SK-N-SH treated with all-trans-retinoic acid at 6 μM for 48 hours (cell line): ENCODE measurements at regions not wholly inside any gene's neighbourhood (a gene's known extent, or its start where the extent isn't known, plus 50 kb on each side); places are given as distances from the start of the nearest gene placed in this dataset.

ENCODE experiments used
- ATAC-seq: fragments of 200-7000 bp; cut with Tn5 transposase; 3 replicates; pipeline ENCODE4 v1.9.1; 2020; ENCODE audit warnings: mild to moderate bottlenecking, moderate library complexity
- ARNTL ChIP-seq: fragments of 450-650 bp; formaldehyde crosslinking; IDR thresholded peaks from 2 replicates; pipeline ENCODE4 v1.5.0; 2020; ENCODE audit warnings: low read depth, mild to moderate bottlenecking, moderate library complexity, borderline replicate concordance
- BACH2 ChIP-seq: fragments of 250-450 bp; sonication (Bioruptor Pico); IDR thresholded peaks from 2 replicates; pipeline ENCODE4 v1.9.0; 2021; ENCODE audit warnings: mild to moderate bottlenecking, borderline replicate concordance
- CSDC2 ChIP-seq: fragments of 250-450 bp; sonication (Bioruptor Pico); IDR thresholded peaks from 2 replicates; pipeline ENCODE4 v1.5.0; 2020; ENCODE audit warnings: mild to moderate bottlenecking, moderate library complexity
- ESRRG ChIP-seq: fragments of 250-450 bp; sonication (Bioruptor Pico); IDR thresholded peaks from 2 replicates; pipeline ENCODE4 v1.6.1; 2021; ENCODE audit warnings: mild to moderate bottlenecking
- GLIS3 ChIP-seq: fragments of 250-450 bp; sonication (Bioruptor Pico); IDR thresholded peaks from 2 replicates; pipeline ENCODE4 v1.5.0; 2020; ENCODE audit warnings: mild to moderate bottlenecking, moderate library complexity
- ISL1 ChIP-seq: fragments of 250-450 bp; sonication (Bioruptor Pico); IDR thresholded peaks from 2 replicates; pipeline ENCODE4 v2.1.2; 2022; ENCODE audit warnings: mild to moderate bottlenecking, moderate library complexity
- OSR1 ChIP-seq: fragments of 250-450 bp; sonication (Bioruptor Pico); IDR thresholded peaks from 2 replicates; pipeline ENCODE4 v1.8.0; 2022; ENCODE audit warnings: moderate library complexity, mild to moderate bottlenecking, inconsistent platforms
- PPARA ChIP-seq: fragments of 250-450 bp; sonication (Bioruptor Pico); IDR thresholded peaks from 2 replicates; pipeline ENCODE4 v1.5.0; 2020; ENCODE audit warnings: mild to moderate bottlenecking, borderline replicate concordance
- RARB ChIP-seq: fragments of 250-450 bp; sonication (Bioruptor Pico); IDR thresholded peaks from 2 replicates; pipeline ENCODE4 v1.8.0; 2021; ENCODE audit warnings: mild to moderate bottlenecking, moderate library complexity
- SNAI2 ChIP-seq: fragments of 250-450 bp; sonication (Bioruptor Pico); IDR thresholded peaks from 2 replicates; pipeline ENCODE4 v1.5.0; 2020; ENCODE audit warnings: mild to moderate bottlenecking, moderate library complexity
- TCF4 ChIP-seq: fragments of 250-450 bp; sonication (Bioruptor Pico); IDR thresholded peaks from 2 replicates; pipeline ENCODE4 v1.8.0; 2021; ENCODE audit warnings: mild to moderate bottlenecking, moderate library complexity, borderline replicate concordance
- TOX ChIP-seq: fragments of 250-450 bp; sonication (Bioruptor Pico); IDR thresholded peaks from 2 replicates; pipeline ENCODE4 v1.8.0; 2021; ENCODE audit warnings: mild to moderate bottlenecking, moderate library complexity, borderline replicate concordance
- ZC3H10 ChIP-seq: fragments of 250-450 bp; sonication (Bioruptor Pico); IDR thresholded peaks from 2 replicates; pipeline ENCODE4 v1.5.1; 2021; ENCODE audit warnings: mild to moderate bottlenecking, moderate library complexity
- ZFP3 ChIP-seq: fragments of 250-450 bp; sonication (Bioruptor Pico); IDR thresholded peaks from 2 replicates; pipeline ENCODE4 v1.5.0; 2020; ENCODE audit warnings: mild to moderate bottlenecking, moderate library complexity
- ZFP30 ChIP-seq: fragments of 450-650 bp; formaldehyde crosslinking; IDR thresholded peaks from 2 replicates; pipeline ENCODE4 v1.5.0; 2022; ENCODE audit warnings: mild to moderate bottlenecking, moderate library complexity
- ZNF565 ChIP-seq: fragments of 450-650 bp; formaldehyde crosslinking; conservative IDR thresholded peaks from 2 replicates; pipeline ENCODE4 v1.5.0; 2020; ENCODE audit warnings: low read depth, mild to moderate bottlenecking, moderate library complexity
- ZNF70 ChIP-seq: fragments of 450-650 bp; formaldehyde crosslinking; IDR thresholded peaks from 2 replicates; pipeline ENCODE4 v1.5.0; 2020; ENCODE audit warnings: mild to moderate bottlenecking, moderate library complexity
- ZNF8 ChIP-seq: fragments of 450-650 bp; formaldehyde crosslinking; IDR thresholded peaks from 2 replicates; pipeline ENCODE4 v1.5.0; 2020; ENCODE audit warnings: mild to moderate bottlenecking, moderate library complexity
- TF ChIP-seq, protein P1 (sequence below): fragments of 250-450 bp; sonication (Bioruptor Pico); IDR thresholded peaks from 2 replicates; pipeline ENCODE4 v1.8.0; 2020; ENCODE audit warnings: mild to moderate bottlenecking, moderate library complexity, borderline replicate concordance
- TF ChIP-seq, protein P2 (sequence below): fragments of 250-450 bp; sonication (Bioruptor Pico); IDR thresholded peaks from 2 replicates; pipeline ENCODE4 v1.5.1; 2021; ENCODE audit warnings: mild to moderate bottlenecking, moderate library complexity
- TF ChIP-seq, protein P3 (sequence below): fragments of 250-450 bp; sonication (Bioruptor Pico); IDR thresholded peaks from 2 replicates; pipeline ENCODE4 v1.5.1; 2020; ENCODE audit warnings: low read depth, mild to moderate bottlenecking, moderate library complexity
- TF ChIP-seq, protein P4 (sequence below): fragments of 250-450 bp; sonication (Bioruptor Pico); IDR thresholded peaks from 2 replicates; pipeline ENCODE4 v1.8.0; 2021; ENCODE audit warnings: low read depth, mild to moderate bottlenecking, moderate library complexity, borderline replicate concordance
- TF ChIP-seq, protein P5 (sequence below): fragments of 250-450 bp; sonication (Bioruptor Pico); IDR thresholded peaks from 2 replicates; pipeline ENCODE4 v1.5.0; 2020; ENCODE audit warnings: mild to moderate bottlenecking, moderate library complexity

DNA sequence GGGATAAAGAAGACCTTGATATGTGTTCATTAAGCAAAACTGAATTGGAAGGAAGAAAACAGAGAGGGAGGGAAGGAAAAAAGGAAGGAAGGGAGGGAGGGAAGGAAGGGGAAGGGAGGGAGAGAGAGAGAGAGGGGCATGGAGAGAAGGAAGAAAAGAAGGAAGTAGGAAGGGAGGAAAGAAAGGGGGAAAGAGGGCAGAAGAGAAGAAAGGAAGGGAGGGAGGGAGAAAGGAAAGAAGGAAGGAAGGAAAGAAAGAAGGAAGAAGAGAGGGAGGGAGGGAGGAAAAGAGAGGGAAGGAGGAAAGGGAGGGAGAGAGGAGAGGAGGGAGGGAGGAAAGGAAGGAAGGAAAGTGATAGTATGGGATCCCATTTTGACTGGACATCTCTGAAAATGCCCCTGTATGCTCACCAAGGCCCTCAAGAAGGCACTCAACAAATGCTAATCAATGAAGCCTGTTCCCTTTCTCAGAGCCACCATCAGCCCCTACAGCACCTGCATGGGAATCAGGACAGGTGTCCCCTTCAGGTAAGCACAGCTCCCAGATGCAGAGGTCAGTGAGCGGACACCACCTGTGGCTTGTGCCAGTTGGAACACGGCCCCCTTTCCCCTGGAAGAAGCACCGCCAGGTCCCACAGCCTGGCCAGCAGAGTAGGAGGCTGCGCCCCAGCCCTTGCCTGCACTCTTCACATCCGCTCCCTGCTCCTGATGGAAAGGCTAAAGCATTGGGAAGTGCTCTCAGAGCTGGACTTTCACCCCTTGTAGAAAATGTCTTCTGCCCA lies 161.4 kb upstream of the DIO3 start:
- TF ChIP-seq ISL1 (CRISPR knock-in tag) (no peak), ZNF565 (CRISPR knock-in tag) (no peak), TCF4 (no peak), ZFP3 (CRISPR knock-in tag) (no peak), OSR1 (CRISPR knock-in tag) (no peak), CSDC2 (CRISPR knock-in tag) (no peak), PPARA (CRISPR knock-in tag) (no peak), ZNF70 (no peak), GLIS3 (CRISPR knock-in tag) (no peak), BACH2 (CRISPR knock-in tag) (no peak), ZC3H10 (CRISPR knock-in tag) (no peak), ZFP30 (CRISPR knock-in tag) (no peak), TOX (CRISPR knock-in tag) (no peak), ARNTL (no peak)
- TF ChIP-seq, protein P1, sequence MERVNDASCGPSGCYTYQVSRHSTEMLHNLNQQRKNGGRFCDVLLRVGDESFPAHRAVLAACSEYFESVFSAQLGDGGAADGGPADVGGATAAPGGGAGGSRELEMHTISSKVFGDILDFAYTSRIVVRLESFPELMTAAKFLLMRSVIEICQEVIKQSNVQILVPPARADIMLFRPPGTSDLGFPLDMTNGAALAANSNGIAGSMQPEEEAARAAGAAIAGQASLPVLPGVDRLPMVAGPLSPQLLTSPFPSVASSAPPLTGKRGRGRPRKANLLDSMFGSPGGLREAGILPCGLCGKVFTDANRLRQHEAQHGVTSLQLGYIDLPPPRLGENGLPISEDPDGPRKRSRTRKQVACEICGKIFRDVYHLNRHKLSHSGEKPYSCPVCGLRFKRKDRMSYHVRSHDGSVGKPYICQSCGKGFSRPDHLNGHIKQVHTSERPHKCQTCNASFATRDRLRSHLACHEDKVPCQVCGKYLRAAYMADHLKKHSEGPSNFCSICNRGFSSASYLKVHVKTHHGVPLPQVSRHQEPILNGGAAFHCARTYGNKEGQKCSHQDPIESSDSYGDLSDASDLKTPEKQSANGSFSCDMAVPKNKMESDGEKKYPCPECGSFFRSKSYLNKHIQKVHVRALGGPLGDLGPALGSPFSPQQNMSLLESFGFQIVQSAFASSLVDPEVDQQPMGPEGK (CRISPR knock-in tag), result no peak
- TF ChIP-seq, protein P2, sequence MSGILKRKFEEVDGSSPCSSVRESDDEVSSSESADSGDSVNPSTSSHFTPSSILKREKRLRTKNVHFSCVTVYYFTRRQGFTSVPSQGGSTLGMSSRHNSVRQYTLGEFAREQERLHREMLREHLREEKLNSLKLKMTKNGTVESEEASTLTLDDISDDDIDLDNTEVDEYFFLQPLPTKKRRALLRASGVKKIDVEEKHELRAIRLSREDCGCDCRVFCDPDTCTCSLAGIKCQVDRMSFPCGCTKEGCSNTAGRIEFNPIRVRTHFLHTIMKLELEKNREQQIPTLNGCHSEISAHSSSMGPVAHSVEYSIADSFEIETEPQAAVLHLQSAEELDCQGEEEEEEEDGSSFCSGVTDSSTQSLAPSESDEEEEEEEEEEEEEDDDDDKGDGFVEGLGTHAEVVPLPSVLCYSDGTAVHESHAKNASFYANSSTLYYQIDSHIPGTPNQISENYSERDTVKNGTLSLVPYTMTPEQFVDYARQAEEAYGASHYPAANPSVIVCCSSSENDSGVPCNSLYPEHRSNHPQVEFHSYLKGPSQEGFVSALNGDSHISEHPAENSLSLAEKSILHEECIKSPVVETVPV (CRISPR knock-in tag), result no peak
- TF ChIP-seq, protein P3, sequence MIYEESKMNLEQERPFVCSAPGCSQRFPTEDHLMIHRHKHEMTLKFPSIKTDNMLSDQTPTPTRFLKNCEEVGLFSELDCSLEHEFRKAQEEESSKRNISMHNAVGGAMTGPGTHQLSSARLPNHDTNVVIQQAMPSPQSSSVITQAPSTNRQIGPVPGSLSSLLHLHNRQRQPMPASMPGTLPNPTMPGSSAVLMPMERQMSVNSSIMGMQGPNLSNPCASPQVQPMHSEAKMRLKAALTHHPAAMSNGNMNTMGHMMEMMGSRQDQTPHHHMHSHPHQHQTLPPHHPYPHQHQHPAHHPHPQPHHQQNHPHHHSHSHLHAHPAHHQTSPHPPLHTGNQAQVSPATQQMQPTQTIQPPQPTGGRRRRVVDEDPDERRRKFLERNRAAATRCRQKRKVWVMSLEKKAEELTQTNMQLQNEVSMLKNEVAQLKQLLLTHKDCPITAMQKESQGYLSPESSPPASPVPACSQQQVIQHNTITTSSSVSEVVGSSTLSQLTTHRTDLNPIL (CRISPR knock-in tag), result no peak
- TF ChIP-seq, protein P4, sequence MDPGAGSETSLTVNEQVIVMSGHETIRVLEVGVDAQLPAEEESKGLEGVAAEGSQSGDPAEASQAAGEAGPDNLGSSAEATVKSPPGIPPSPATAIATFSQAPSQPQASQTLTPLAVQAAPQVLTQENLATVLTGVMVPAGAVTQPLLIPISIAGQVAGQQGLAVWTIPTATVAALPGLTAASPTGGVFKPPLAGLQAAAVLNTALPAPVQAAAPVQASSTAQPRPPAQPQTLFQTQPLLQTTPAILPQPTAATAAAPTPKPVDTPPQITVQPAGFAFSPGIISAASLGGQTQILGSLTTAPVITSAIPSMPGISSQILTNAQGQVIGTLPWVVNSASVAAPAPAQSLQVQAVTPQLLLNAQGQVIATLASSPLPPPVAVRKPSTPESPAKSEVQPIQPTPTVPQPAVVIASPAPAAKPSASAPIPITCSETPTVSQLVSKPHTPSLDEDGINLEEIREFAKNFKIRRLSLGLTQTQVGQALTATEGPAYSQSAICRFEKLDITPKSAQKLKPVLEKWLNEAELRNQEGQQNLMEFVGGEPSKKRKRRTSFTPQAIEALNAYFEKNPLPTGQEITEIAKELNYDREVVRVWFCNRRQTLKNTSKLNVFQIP (CRISPR knock-in tag), result no peak
- TF ChIP-seq, all 23 proteins: peak for 0
- ATAC-seq, result no peak

DNA sequence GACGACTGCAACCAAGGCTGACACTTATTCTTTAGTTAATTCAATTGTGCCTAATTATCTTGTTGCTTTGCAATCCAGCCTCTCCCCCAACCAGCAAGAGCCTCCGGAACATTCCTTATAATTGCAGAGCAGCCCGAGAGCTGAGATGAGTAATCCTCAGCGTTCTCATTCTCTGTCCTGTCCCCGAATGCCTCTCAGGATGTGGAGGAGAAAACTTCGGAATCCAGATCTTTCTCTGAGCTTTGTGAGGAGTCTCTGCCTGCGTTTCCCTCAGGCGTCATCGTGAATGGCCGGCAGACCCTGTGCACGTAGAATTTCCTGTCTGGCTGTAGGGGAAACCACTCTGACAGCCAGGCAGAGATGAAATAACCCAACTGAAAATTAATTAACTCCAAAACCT lies 160.5 kb upstream of the DIO3 start:
- no peak for ATAC-seq
- TF ChIP-seq, protein P5, sequence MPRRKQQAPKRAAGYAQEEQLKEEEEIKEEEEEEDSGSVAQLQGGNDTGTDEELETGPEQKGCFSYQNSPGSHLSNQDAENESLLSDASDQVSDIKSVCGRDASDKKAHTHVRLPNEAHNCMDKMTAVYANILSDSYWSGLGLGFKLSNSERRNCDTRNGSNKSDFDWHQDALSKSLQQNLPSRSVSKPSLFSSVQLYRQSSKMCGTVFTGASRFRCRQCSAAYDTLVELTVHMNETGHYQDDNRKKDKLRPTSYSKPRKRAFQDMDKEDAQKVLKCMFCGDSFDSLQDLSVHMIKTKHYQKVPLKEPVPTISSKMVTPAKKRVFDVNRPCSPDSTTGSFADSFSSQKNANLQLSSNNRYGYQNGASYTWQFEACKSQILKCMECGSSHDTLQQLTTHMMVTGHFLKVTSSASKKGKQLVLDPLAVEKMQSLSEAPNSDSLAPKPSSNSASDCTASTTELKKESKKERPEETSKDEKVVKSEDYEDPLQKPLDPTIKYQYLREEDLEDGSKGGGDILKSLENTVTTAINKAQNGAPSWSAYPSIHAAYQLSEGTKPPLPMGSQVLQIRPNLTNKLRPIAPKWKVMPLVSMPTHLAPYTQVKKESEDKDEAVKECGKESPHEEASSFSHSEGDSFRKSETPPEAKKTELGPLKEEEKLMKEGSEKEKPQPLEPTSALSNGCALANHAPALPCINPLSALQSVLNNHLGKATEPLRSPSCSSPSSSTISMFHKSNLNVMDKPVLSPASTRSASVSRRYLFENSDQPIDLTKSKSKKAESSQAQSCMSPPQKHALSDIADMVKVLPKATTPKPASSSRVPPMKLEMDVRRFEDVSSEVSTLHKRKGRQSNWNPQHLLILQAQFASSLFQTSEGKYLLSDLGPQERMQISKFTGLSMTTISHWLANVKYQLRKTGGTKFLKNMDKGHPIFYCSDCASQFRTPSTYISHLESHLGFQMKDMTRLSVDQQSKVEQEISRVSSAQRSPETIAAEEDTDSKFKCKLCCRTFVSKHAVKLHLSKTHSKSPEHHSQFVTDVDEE (CRISPR knock-in tag), result no peak
- TF ChIP-seq ARNTL (no peak), ZNF70 (no peak), ZC3H10 (CRISPR knock-in tag) (no peak), ESRRG (CRISPR knock-in tag) (no peak), SNAI2 (CRISPR knock-in tag) (no peak), TCF4 (no peak), PPARA (CRISPR knock-in tag) (no peak), OSR1 (CRISPR knock-in tag) (no peak), RARB (CRISPR knock-in tag) (no peak), ZNF8 (no peak)
- TF ChIP-seq, protein P3 (CRISPR knock-in tag), result no peak
- TF ChIP-seq, protein P4 (CRISPR knock-in tag), result no peak
- TF ChIP-seq, protein P1 (CRISPR knock-in tag), result no peak
